Daoy (cell line): ENCODE measurements at regions not wholly inside any gene's neighbourhood (a gene's known extent, or its start where the extent isn't known, plus 50 kb on each side); places are given as distances from the start of the nearest gene placed in this dataset.

Experiments
- DNase-seq: peaks from one replicate; pipeline ENCODE4 v3.0.0-alpha.2; 2015; ENCODE audit warnings: low read depth

GRCh38 chr20:24718277-24718676, 230.8 kb upstream of the CST7 start:
- no peak for DNase-seq

- no peak for DNase-seq
Measured at GRCh38 chr20:24718696-24719095, 230.4 kb upstream of the CST7 start.

- no peak for DNase-seq
Measured at GRCh38 chr20:24720957-24721356, 228.1 kb upstream of the CST7 start.

- DNase-seq, result no peak
Measured at GRCh38 chr20:24721891-24722568, 227.0 kb upstream of the CST7 start.

- no peak for DNase-seq
Measured at GRCh38 chr20:24722586-24722985, 226.5 kb upstream of the CST7 start.

- no peak for DNase-seq
Measured at GRCh38 chr20:24723186-24723585, 225.9 kb upstream of the CST7 start.

- no peak for DNase-seq
Measured at GRCh38 chr20:24723647-24724352, 225.3 kb upstream of the CST7 start.

GRCh38 chr20:24724982-24725533, 224.0 kb upstream of the CST7 start:
- DNase-seq, result no peak

- no peak for DNase-seq
Measured at GRCh38 chr20:24727795-24728194, 221.3 kb upstream of the CST7 start.

GRCh38 chr20:24729896-24730605, 219.0 kb upstream of the CST7 start:
- DNase-seq, result no peak

- no peak for DNase-seq
Measured at GRCh38 chr20:24730750-24731149, 218.3 kb upstream of the CST7 start.

GRCh38 chr20:24731312-24731711, 217.8 kb upstream of the CST7 start:
- DNase-seq, result no peak

- DNase-seq, result no peak
Measured at GRCh38 chr20:24732076-24732475, 217.0 kb upstream of the CST7 start.

GRCh38 chr20:24732599-24732998, 216.5 kb upstream of the CST7 start:
- DNase-seq, result no peak

- no peak for DNase-seq
Measured at GRCh38 chr20:24733416-24733815, 215.7 kb upstream of the CST7 start.

- no peak for DNase-seq
Measured at GRCh38 chr20:24734139-24734538, 214.9 kb upstream of the CST7 start.

GRCh38 chr20:24735263-24735662, 213.8 kb upstream of the CST7 start:
- no peak for DNase-seq

- no peak for DNase-seq
Measured at GRCh38 chr20:24736131-24736843, 212.8 kb upstream of the CST7 start.

GRCh38 chr20:24736844-24737211, 212.2 kb upstream of the CST7 start:
- no peak for DNase-seq

- no peak for DNase-seq
Measured at GRCh38 chr20:24737212-24737850, 211.7 kb upstream of the CST7 start.

GRCh38 chr20:24738058-24738775, 210.9 kb upstream of the CST7 start:
- no peak for DNase-seq
